K562 (cell line): ENCODE measurements at regions not wholly inside any gene's neighbourhood (a gene's known extent, or its start where the extent isn't known, plus 50 kb on each side); places are given as distances from the start of the nearest gene placed in this dataset.

Experiments used
- COPS2 ChIP-seq: fragments of 450-650 bp; conservative IDR thresholded peaks from 2 replicates; pipeline ENCODE4 v1.6.1; 2016; ENCODE audit warnings: mild to moderate bottlenecking, moderate library complexity
- L3MBTL2 ChIP-seq: fragments of 450-650 bp; IDR thresholded peaks from 2 replicates; pipeline ENCODE4 v1.6.1; 2016; ENCODE audit warnings: mild to moderate bottlenecking, moderate library complexity
- MITF ChIP-seq: IDR thresholded peaks from 2 replicates; pipeline ENCODE4 v1.6.1; 2014; ENCODE audit warnings: antibody characterized with exemption
- PTRF ChIP-seq: fragments of 450-650 bp; IDR thresholded peaks from 2 replicates; pipeline ENCODE4 v1.6.1; 2016; ENCODE audit warnings: mild to moderate bottlenecking, missing genetic modification characterization, missing compliant biosample characterization
- RBFOX2 ChIP-seq: fragments of 200-400 bp; formaldehyde crosslinking; IDR thresholded peaks from 2 replicates; pipeline ENCODE4 v1.6.1; 2017; ENCODE audit warnings: low read depth, mild to moderate bottlenecking, low read length, moderate library complexity
- REST ChIP-seq, 2 experiments: fragments of 450-650 bp; formaldehyde crosslinking in 1 of 2; IDR thresholded peaks; 2 replicates each; pipeline versions ENCODE4 v1.4.0 to v1.6.1; 2014 to 2020; ENCODE audit warnings: mild to moderate bottlenecking in 2 of 2, borderline replicate concordance in 1 of 2, low read depth in 1 of 2
- TFAP4 ChIP-seq: sonication (generic); formaldehyde crosslinking; IDR thresholded peaks from 2 replicates; pipeline ENCODE4 v1.8.0; 2022; ENCODE audit warnings: missing genetic modification reagents, mild to moderate bottlenecking, moderate library complexity, borderline replicate concordance
- ZNF232 ChIP-seq: sonication (generic); formaldehyde crosslinking; IDR thresholded peaks from 2 replicates; pipeline ENCODE4 v1.8.0; 2022; ENCODE audit warnings: mild to moderate bottlenecking, missing genetic modification reagents

- no peak for TF ChIP-seq PTRF (tag)
- TF ChIP-seq TFAP4 (CRISPR knock-in tag): peak; percentile 92
- no peak for TF ChIP-seq ZNF232 (CRISPR knock-in tag)
- peak; percentile 94 for TF ChIP-seq L3MBTL2
- TF ChIP-seq MITF: peak; percentile 31; the same call in 1 of the 2 replicates
- TF ChIP-seq COPS2: no peak
- TF ChIP-seq REST (IDR thresholded peaks at IDR 0.05; ENCODE audit: borderline replicate concordance): no peak
- TF ChIP-seq REST (CRISPR knock-in tag; IDR thresholded peaks at IDR 0.05; ENCODE audit: low read depth): no peak
- TF ChIP-seq RBFOX2: peak; percentile 95
Observed at GRCh38 chr1:189149547-189150375, 1327.9 kb downstream of the BRINP3 start (continued).
